Loucy (cell line): ENCODE measurements at regions not wholly inside any gene's neighbourhood (a gene's known extent, or its start where the extent isn't known, plus 50 kb on each side); places are given as distances from the start of the nearest gene placed in this dataset.

Experiments
- H2AFZ ChIP-seq: fragments of 200-600 bp; sonication (generic); 2 replicates; pipeline ENCODE4 v1.6.0; 2016; ENCODE audit warnings: antibody characterized with exemption, mild to moderate bottlenecking, low read length, moderate library complexity
- H3F3A ChIP-seq: fragments of 200-600 bp; 2 replicates; pipeline ENCODE4 v1.6.0; 2016; ENCODE audit warnings: antibody characterized with exemption, low read depth, mild to moderate bottlenecking
- H3K27me3 ChIP-seq: fragments of 200-600 bp; sonication (generic); 2 replicates; pipeline ENCODE4 v1.6.1; 2014; ENCODE audit warnings: low read length, mild to moderate bottlenecking; ENCODE audit not compliant: insufficient read depth, poor library complexity, severe bottlenecking
- H3K36me3 ChIP-seq: fragments of 200-600 bp; sonication (generic); 2 replicates; pipeline ENCODE4 v1.6.1; 2016; ENCODE audit warnings: low read length; ENCODE audit not compliant: insufficient read depth
- H3K4me1 ChIP-seq: fragments of 200-600 bp; sonication (generic); 2 replicates; pipeline ENCODE4 v1.5.1; 2014; ENCODE audit warnings: low read length, mild to moderate bottlenecking; ENCODE audit not compliant: insufficient read depth, poor library complexity, severe bottlenecking
- H3K4me2 ChIP-seq: fragments of 200-600 bp; sonication (generic); 2 replicates; pipeline ENCODE4 v1.6.0; 2014; ENCODE audit warnings: antibody characterized with exemption, low read length, low read depth, mild to moderate bottlenecking; ENCODE audit not compliant: poor library complexity, severe bottlenecking
- H3K4me3 ChIP-seq: fragments of 200-600 bp; sonication (generic); 2 replicates; pipeline ENCODE4 v1.5.1; 2014; ENCODE audit warnings: low read length, mild to moderate bottlenecking, mixed read lengths; ENCODE audit not compliant: poor library complexity, severe bottlenecking
- H3K79me2 ChIP-seq: fragments of 200-600 bp; sonication (generic); 2 replicates; pipeline ENCODE4 v1.6.1; 2014; ENCODE audit warnings: low read length; ENCODE audit not compliant: insufficient read depth
- H3K9ac ChIP-seq: fragments of 200-600 bp; sonication (generic); 2 replicates; pipeline ENCODE4 v1.6.0; 2014; ENCODE audit warnings: mild to moderate bottlenecking, low read depth, low read length, moderate library complexity; ENCODE audit not compliant: poor library complexity, severe bottlenecking
- H3K9me2 ChIP-seq: fragments of 200-600 bp; sonication (generic); replicated peaks from 2 replicates; pipeline ENCODE4 v1.6.1; 2016; ENCODE audit warnings: low read depth, low read length, mixed read lengths
- H3K9me3 ChIP-seq: fragments of 200-600 bp; sonication (generic); 2 replicates; pipeline ENCODE4 v1.6.1; 2014; ENCODE audit warnings: mild to moderate bottlenecking, antibody characterized with exemption, low read length, low read depth; ENCODE audit not compliant: insufficient read depth
- H4K20me1 ChIP-seq: fragments of 200-600 bp; sonication (generic); 2 replicates; pipeline ENCODE4 v1.6.0; 2014; ENCODE audit warnings: antibody characterized with exemption, low read length, mild to moderate bottlenecking; ENCODE audit not compliant: insufficient read depth, poor library complexity, severe bottlenecking
- EZH2phosphoT487 ChIP-seq: fragments of 200-600 bp; IDR thresholded peaks from 2 replicates; pipeline ENCODE4 v1.6.1; 2018; ENCODE audit warnings: antibody characterized with exemption, mild to moderate bottlenecking, moderate library complexity, borderline replicate concordance
- TF ChIP-seq, protein P1 (sequence below): fragments of 200-600 bp; sonication (generic); conservative IDR thresholded peaks from 2 replicates; pipeline ENCODE4 v1.5.1; 2014; ENCODE audit warnings: mild to moderate bottlenecking, antibody characterized with exemption, low read length

DNA sequence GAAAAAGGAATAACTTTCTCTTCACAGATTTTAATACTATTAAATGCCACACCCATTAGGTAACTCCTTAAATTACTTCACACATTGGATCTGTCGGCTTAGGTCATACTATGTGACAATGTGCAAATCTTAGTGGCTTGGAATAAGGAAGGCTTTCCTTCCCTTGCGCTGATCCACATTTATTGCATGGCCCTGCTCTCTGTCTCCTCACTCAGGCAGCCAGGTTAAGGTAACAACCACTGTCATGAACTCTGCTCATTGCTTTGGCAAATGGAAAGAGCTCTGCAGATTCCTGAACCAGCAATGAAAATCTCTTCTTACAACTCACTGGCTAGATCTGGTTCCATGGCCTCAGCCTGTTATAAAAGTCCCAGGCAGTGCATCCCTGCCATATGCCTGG, 121.9 kb upstream of the NFIB start:
- H3K9me3 ChIP-seq, result no peaks in the 10 kb centered on the region
- H3K9ac ChIP-seq, result no peak overlapping the region
- no peak overlapping the region for H3K4me3 ChIP-seq
- no peak overlapping the region for H2AFZ ChIP-seq
- TF ChIP-seq EZH2phosphoT487, result no peak
- TF ChIP-seq, protein P1, sequence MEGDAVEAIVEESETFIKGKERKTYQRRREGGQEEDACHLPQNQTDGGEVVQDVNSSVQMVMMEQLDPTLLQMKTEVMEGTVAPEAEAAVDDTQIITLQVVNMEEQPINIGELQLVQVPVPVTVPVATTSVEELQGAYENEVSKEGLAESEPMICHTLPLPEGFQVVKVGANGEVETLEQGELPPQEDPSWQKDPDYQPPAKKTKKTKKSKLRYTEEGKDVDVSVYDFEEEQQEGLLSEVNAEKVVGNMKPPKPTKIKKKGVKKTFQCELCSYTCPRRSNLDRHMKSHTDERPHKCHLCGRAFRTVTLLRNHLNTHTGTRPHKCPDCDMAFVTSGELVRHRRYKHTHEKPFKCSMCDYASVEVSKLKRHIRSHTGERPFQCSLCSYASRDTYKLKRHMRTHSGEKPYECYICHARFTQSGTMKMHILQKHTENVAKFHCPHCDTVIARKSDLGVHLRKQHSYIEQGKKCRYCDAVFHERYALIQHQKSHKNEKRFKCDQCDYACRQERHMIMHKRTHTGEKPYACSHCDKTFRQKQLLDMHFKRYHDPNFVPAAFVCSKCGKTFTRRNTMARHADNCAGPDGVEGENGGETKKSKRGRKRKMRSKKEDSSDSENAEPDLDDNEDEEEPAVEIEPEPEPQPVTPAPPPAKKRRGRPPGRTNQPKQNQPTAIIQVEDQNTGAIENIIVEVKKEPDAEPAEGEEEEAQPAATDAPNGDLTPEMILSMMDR, result no peak
- H4K20me1 ChIP-seq, result no peaks in the 10 kb centered on the region
- no peaks in the 10 kb centered on the region for H3K79me2 ChIP-seq
- H3K4me1 ChIP-seq, result no peaks in the 10 kb centered on the region
- H3K36me3 ChIP-seq, result no peaks in the 10 kb centered on the region
- no peaks in the 10 kb centered on the region for H3K27me3 ChIP-seq
- no peak overlapping the region for H3K4me2 ChIP-seq
- H3F3A ChIP-seq, result no peaks in the 10 kb centered on the region
- no peaks in the 10 kb centered on the region for H3K9me2 ChIP-seq

DNA sequence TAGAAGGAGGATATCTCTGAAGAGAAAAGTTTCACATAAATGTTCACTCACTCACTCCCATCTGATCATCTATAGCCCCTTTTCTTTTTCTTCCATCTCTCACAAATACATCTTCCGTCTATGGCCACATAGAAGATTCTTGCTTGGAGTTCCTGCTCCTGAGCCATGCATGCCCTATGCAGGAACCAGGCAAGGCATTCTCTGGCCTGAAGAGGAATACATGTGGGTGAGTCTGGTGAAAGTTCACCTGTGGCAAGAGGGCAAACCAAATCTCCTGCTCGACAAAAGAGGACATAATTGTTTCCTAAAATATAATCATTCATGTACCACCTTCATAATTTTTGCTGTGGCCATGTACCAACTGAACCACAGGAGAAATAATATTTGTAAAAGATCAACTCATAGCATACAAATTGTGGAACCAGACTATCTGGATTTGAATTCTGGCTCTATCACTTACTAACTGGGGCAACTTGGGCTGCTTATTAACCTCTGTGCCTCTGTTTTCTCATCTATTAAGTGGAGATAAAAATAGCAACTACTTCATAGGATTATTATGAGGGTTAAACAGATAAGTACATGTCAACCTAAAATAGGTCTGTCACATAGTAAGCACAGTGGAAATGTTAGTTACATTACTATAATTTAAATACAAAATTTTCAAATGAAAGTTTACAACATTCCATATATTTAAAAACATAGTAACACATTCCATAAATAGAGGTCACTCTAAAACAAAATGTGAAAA, 121.2 kb upstream of the NFIB start:
- H3K9ac ChIP-seq, result no peak overlapping the region
- no peaks in the 10 kb centered on the region for H3K79me2 ChIP-seq
- TF ChIP-seq, protein P1, result no peak
- TF ChIP-seq EZH2phosphoT487, result no peak
- H3K4me3 ChIP-seq, result no peak overlapping the region
- no peaks in the 10 kb centered on the region for H3K27me3 ChIP-seq
- no peaks in the 10 kb centered on the region for H3K4me1 ChIP-seq
- H3K9me3 ChIP-seq, result no peaks in the 10 kb centered on the region
- H3K36me3 ChIP-seq, result no peaks in the 10 kb centered on the region
- H3F3A ChIP-seq, result no peaks in the 10 kb centered on the region
- H4K20me1 ChIP-seq, result no peaks in the 10 kb centered on the region
- H2AFZ ChIP-seq, result no peak overlapping the region
- no peak overlapping the region for H3K4me2 ChIP-seq
- no peaks in the 10 kb centered on the region for H3K9me2 ChIP-seq

DNA sequence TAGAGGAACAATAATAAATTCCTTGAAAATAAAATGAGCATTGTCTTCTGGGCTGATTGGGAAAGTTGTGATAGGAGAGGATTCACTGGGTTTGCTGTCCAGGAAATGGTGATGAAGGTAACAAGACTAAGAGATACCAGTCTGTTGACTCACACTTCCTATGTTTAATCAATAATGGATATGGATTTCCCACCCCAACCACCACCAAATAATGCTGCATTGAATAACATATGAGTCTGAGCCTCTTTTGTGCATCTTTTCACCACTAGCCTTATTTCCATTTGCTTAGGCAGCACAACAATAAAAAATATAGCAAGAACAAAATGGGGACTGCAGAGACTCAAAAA, 120.2 kb upstream of the NFIB start:
- Histone ChIP-seq H3K4me1 (no peaks in the 10 kb centered on the region), H3K9me2 (no peaks in the 10 kb centered on the region), H2AFZ (peak overlapping the region; percentile 37; the same call in 1 of the 2 replicates), H4K20me1 (no peaks in the 10 kb centered on the region), H3K9me3 (no peaks in the 10 kb centered on the region), H3F3A (no peaks in the 10 kb centered on the region), H3K9ac (no peak overlapping the region), H3K4me2 (peak overlapping the region; percentile 46), H3K4me3 (no peak overlapping the region), H3K27me3 (no peaks in the 10 kb centered on the region), H3K79me2 (no peaks in the 10 kb centered on the region), H3K36me3 (no peaks in the 10 kb centered on the region)
- no peak for TF ChIP-seq EZH2phosphoT487
- TF ChIP-seq, protein P1, result no peak
